MM.1S (cell line): ENCODE measurements at regions not wholly inside any gene's neighbourhood (a gene's known extent, or its start where the extent isn't known, plus 50 kb on each side); places are given as distances from the start of the nearest gene placed in this dataset.

ENCODE experiments used
- DNase-seq: peaks from one replicate; pipeline ENCODE4 v3.0.0-alpha.2; 2015
- H2AFZ ChIP-seq: fragments of 300-600 bp; sonication (generic); 2 replicates; pipeline ENCODE4 v1.6.0; 2016; ENCODE audit warnings: antibody characterized with exemption, low read length
- H3F3A ChIP-seq: fragments of 300-600 bp; sonication (generic); 2 replicates; pipeline ENCODE4 v1.6.1; 2016; ENCODE audit warnings: mild to moderate bottlenecking, antibody characterized with exemption, low read length, moderate library complexity, mixed read lengths; ENCODE audit not compliant: insufficient read depth
- H3K27ac ChIP-seq: fragments of 300-600 bp; sonication (generic); 2 replicates; pipeline ENCODE4 v1.5.1; 2016; ENCODE audit warnings: mild to moderate bottlenecking, low read length
- H3K27me3 ChIP-seq: fragments of 300-600 bp; sonication (generic); replicated peaks from 2 replicates; pipeline ENCODE4 v1.6.0; 2016; ENCODE audit warnings: low read length; ENCODE audit not compliant: insufficient read depth
- H3K36me3 ChIP-seq: fragments of 300-600 bp; sonication (generic); replicated peaks from 2 replicates; pipeline ENCODE4 v1.6.1; 2016; ENCODE audit warnings: mild to moderate bottlenecking, low read length, mixed read lengths; ENCODE audit not compliant: insufficient read depth
- H3K4me1 ChIP-seq: fragments of 300-600 bp; sonication (generic); 2 replicates; pipeline ENCODE4 v1.6.1; 2016; ENCODE audit warnings: low read length, mixed read lengths
- H3K4me2 ChIP-seq: fragments of 300-600 bp; sonication (generic); 2 replicates; pipeline ENCODE4 v1.6.0; 2016; ENCODE audit warnings: low read depth, low read length
- H3K4me3 ChIP-seq: fragments of 300-600 bp; sonication (generic); 2 replicates; pipeline ENCODE4 v1.5.1; 2016; ENCODE audit warnings: low read length, mixed read lengths
- H3K79me2 ChIP-seq: fragments of 300-600 bp; sonication (generic); 2 replicates; pipeline ENCODE4 v1.6.1; 2016; ENCODE audit warnings: mixed run types, low read length, mixed read lengths
- H3K9ac ChIP-seq: fragments of 300-600 bp; sonication (generic); 2 replicates; pipeline ENCODE4 v1.6.1; 2016; ENCODE audit warnings: low read length, mixed read lengths
- H3K9me2 ChIP-seq: fragments of 300-600 bp; sonication (generic); replicated peaks from 2 replicates; pipeline ENCODE4 v1.6.1; 2016; ENCODE audit warnings: mild to moderate bottlenecking, low read length, mixed read lengths; ENCODE audit not compliant: insufficient read depth
- H3K9me3 ChIP-seq: fragments of 300-600 bp; sonication (generic); replicated peaks from 2 replicates; pipeline ENCODE4 v1.6.1; 2016; ENCODE audit warnings: mild to moderate bottlenecking, low read length, mixed read lengths; ENCODE audit not compliant: insufficient read depth
- H4K20me1 ChIP-seq: fragments of 300-600 bp; sonication (generic); 2 replicates; pipeline ENCODE4 v1.6.1; 2016; ENCODE audit warnings: mild to moderate bottlenecking, low read length, moderate library complexity, mixed read lengths; ENCODE audit not compliant: insufficient read depth
- CTCF ChIP-seq: fragments of 300-600 bp; sonication (generic); IDR thresholded peaks from 2 replicates; pipeline ENCODE4 v1.5.1; 2016; ENCODE audit warnings: antibody characterized with exemption, low read length, mixed read lengths
- EZH2 ChIP-seq: fragments of 300-600 bp; sonication (generic); optimal IDR thresholded peaks from 2 replicates; pipeline ENCODE3; 2017; ENCODE audit warnings: low read depth, mild to moderate bottlenecking, antibody characterized with exemption, low read length, mixed read lengths
- EZH2phosphoT487 ChIP-seq: fragments of 300-600 bp; sonication (generic); IDR thresholded peaks from 2 replicates; pipeline ENCODE4 v1.6.1; 2018; ENCODE audit warnings: antibody characterized with exemption, low read length

GRCh38 chr4:185920171-185920570 lies 108.2 kb upstream of the SORBS2 start:
- Histone ChIP-seq H3K9me3 (no peaks in the 10 kb centered on the region), H4K20me1 (no peaks in the 10 kb centered on the region), H3K27ac (no peak overlapping the region), H3K9me2 (no peaks in the 10 kb centered on the region), H3K27me3 (no peaks in the 10 kb centered on the region), H3K36me3 (no peaks in the 10 kb centered on the region), H3K79me2 (no peaks in the 10 kb centered on the region), H3K4me3 (no peak overlapping the region), H2AFZ (no peak overlapping the region), H3K9ac (no peak overlapping the region), H3F3A (no peaks in the 10 kb centered on the region), H3K4me2 (no peak overlapping the region), H3K4me1 (no peaks in the 10 kb centered on the region)
- DNase-seq, result no peak
- no peak for TF ChIP-seq CTCF
- TF ChIP-seq EZH2, result no peak
- no peak for TF ChIP-seq EZH2phosphoT487

GRCh38 chr4:185920691-185921260 lies 108.8 kb upstream of the SORBS2 start:
- Histone ChIP-seq H3K36me3 (no peaks in the 10 kb centered on the region), H3K4me3 (no peak overlapping the region), H3F3A (no peaks in the 10 kb centered on the region), H3K27me3 (no peaks in the 10 kb centered on the region), H3K79me2 (no peaks in the 10 kb centered on the region), H3K4me1 (no peaks in the 10 kb centered on the region), H3K4me2 (no peak overlapping the region), H3K9me3 (no peaks in the 10 kb centered on the region), H4K20me1 (no peaks in the 10 kb centered on the region), H3K9ac (no peak overlapping the region), H2AFZ (no peak overlapping the region), H3K27ac (no peak overlapping the region), H3K9me2 (no peaks in the 10 kb centered on the region)
- DNase-seq, result no peak
- no peak for TF ChIP-seq EZH2

GRCh38 chr4:185921583-185922555 lies 109.9 kb upstream of the SORBS2 start:
- no peaks in the 10 kb centered on the region for H3F3A ChIP-seq
- no peak overlapping the region for H3K4me3 ChIP-seq
- no peak overlapping the region for H3K9ac ChIP-seq
- no peak overlapping the region for H3K27ac ChIP-seq
- no peaks in the 10 kb centered on the region for H3K36me3 ChIP-seq
- H3K4me2 ChIP-seq, result no peak overlapping the region
- no peaks in the 10 kb centered on the region for H3K79me2 ChIP-seq
- TF ChIP-seq EZH2phosphoT487 (no peak), CTCF (no peak), EZH2 (no peak)
- no peaks in the 10 kb centered on the region for H3K27me3 ChIP-seq
- no peaks in the 10 kb centered on the region for H4K20me1 ChIP-seq
- no peak for DNase-seq
- H2AFZ ChIP-seq, result no peak overlapping the region
- H3K4me1 ChIP-seq, result no peaks in the 10 kb centered on the region
- H3K9me2 ChIP-seq, result no peaks in the 10 kb centered on the region
- H3K9me3 ChIP-seq, result no peaks in the 10 kb centered on the region

GRCh38 chr4:185924458-185925044 lies 112.6 kb upstream of the SORBS2 start:
- Histone ChIP-seq H4K20me1 (no peaks in the 10 kb centered on the region), H3K9ac (no peak overlapping the region), H3F3A (no peaks in the 10 kb centered on the region), H3K4me2 (no peak overlapping the region), H3K79me2 (no peaks in the 10 kb centered on the region), H3K9me2 (no peaks in the 10 kb centered on the region), H2AFZ (no peak overlapping the region), H3K4me1 (no peaks in the 10 kb centered on the region), H3K4me3 (no peak overlapping the region), H3K9me3 (no peaks in the 10 kb centered on the region), H3K27ac (no peak overlapping the region), H3K36me3 (no peaks in the 10 kb centered on the region), H3K27me3 (no peaks in the 10 kb centered on the region)
- no peak for DNase-seq
- TF ChIP-seq CTCF, result no peak
- TF ChIP-seq EZH2phosphoT487, result no peak
- no peak for TF ChIP-seq EZH2
